Loucy (cell line): ENCODE measurements at regions not wholly inside any gene's neighbourhood (a gene's known extent, or its start where the extent isn't known, plus 50 kb on each side); places are given as distances from the start of the nearest gene placed in this dataset.

Experiments used
- H2AFZ ChIP-seq: fragments of 200-600 bp; sonication (generic); 2 replicates; pipeline ENCODE4 v1.6.0; 2016; ENCODE audit warnings: antibody characterized with exemption, mild to moderate bottlenecking, low read length, moderate library complexity
- H3F3A ChIP-seq: fragments of 200-600 bp; 2 replicates; pipeline ENCODE4 v1.6.0; 2016; ENCODE audit warnings: antibody characterized with exemption, low read depth, mild to moderate bottlenecking
- H3K27me3 ChIP-seq: fragments of 200-600 bp; sonication (generic); 2 replicates; pipeline ENCODE4 v1.6.1; 2014; ENCODE audit warnings: low read length, mild to moderate bottlenecking; ENCODE audit not compliant: insufficient read depth, poor library complexity, severe bottlenecking
- H3K36me3 ChIP-seq: fragments of 200-600 bp; sonication (generic); 2 replicates; pipeline ENCODE4 v1.6.1; 2016; ENCODE audit warnings: low read length; ENCODE audit not compliant: insufficient read depth
- H3K4me1 ChIP-seq: fragments of 200-600 bp; sonication (generic); 2 replicates; pipeline ENCODE4 v1.5.1; 2014; ENCODE audit warnings: low read length, mild to moderate bottlenecking; ENCODE audit not compliant: insufficient read depth, poor library complexity, severe bottlenecking
- H3K4me2 ChIP-seq: fragments of 200-600 bp; sonication (generic); 2 replicates; pipeline ENCODE4 v1.6.0; 2014; ENCODE audit warnings: antibody characterized with exemption, low read length, low read depth, mild to moderate bottlenecking; ENCODE audit not compliant: poor library complexity, severe bottlenecking
- H3K4me3 ChIP-seq: fragments of 200-600 bp; sonication (generic); 2 replicates; pipeline ENCODE4 v1.5.1; 2014; ENCODE audit warnings: low read length, mild to moderate bottlenecking, mixed read lengths; ENCODE audit not compliant: poor library complexity, severe bottlenecking
- H3K79me2 ChIP-seq: fragments of 200-600 bp; sonication (generic); 2 replicates; pipeline ENCODE4 v1.6.1; 2014; ENCODE audit warnings: low read length; ENCODE audit not compliant: insufficient read depth
- H3K9ac ChIP-seq: fragments of 200-600 bp; sonication (generic); 2 replicates; pipeline ENCODE4 v1.6.0; 2014; ENCODE audit warnings: mild to moderate bottlenecking, low read depth, low read length, moderate library complexity; ENCODE audit not compliant: poor library complexity, severe bottlenecking
- H3K9me2 ChIP-seq: fragments of 200-600 bp; sonication (generic); replicated peaks from 2 replicates; pipeline ENCODE4 v1.6.1; 2016; ENCODE audit warnings: low read depth, low read length, mixed read lengths
- H3K9me3 ChIP-seq: fragments of 200-600 bp; sonication (generic); 2 replicates; pipeline ENCODE4 v1.6.1; 2014; ENCODE audit warnings: mild to moderate bottlenecking, antibody characterized with exemption, low read length, low read depth; ENCODE audit not compliant: insufficient read depth
- H4K20me1 ChIP-seq: fragments of 200-600 bp; sonication (generic); 2 replicates; pipeline ENCODE4 v1.6.0; 2014; ENCODE audit warnings: antibody characterized with exemption, low read length, mild to moderate bottlenecking; ENCODE audit not compliant: insufficient read depth, poor library complexity, severe bottlenecking
- CTCF ChIP-seq: fragments of 200-600 bp; sonication (generic); conservative IDR thresholded peaks from 2 replicates; pipeline ENCODE4 v1.5.1; 2014; ENCODE audit warnings: mild to moderate bottlenecking, antibody characterized with exemption, low read length
- EZH2phosphoT487 ChIP-seq: fragments of 200-600 bp; IDR thresholded peaks from 2 replicates; pipeline ENCODE4 v1.6.1; 2018; ENCODE audit warnings: antibody characterized with exemption, mild to moderate bottlenecking, moderate library complexity, borderline replicate concordance

GRCh38 chr2:217304582-217304981 lies 444.7 kb upstream of the TNP1 start:
- Histone ChIP-seq H3K9ac (no peak overlapping the region), H3K4me3 (no peak overlapping the region), H3K4me1 (no peaks in the 10 kb centered on the region), H3K36me3 (no peaks in the 10 kb centered on the region), H3K9me3 (no peaks in the 10 kb centered on the region), H3F3A (no peaks in the 10 kb centered on the region), H3K79me2 (no peaks in the 10 kb centered on the region), H3K9me2 (no peaks in the 10 kb centered on the region), H4K20me1 (no peaks in the 10 kb centered on the region), H3K27me3 (no peaks in the 10 kb centered on the region), H2AFZ (no peak overlapping the region), H3K4me2 (no peak overlapping the region)
- TF ChIP-seq CTCF = no peak
- no peak for TF ChIP-seq EZH2phosphoT487

GRCh38 chr2:217302856-217303255 lies 443.0 kb upstream of the TNP1 start:
- Histone ChIP-seq H3K79me2 (no peaks in the 10 kb centered on the region), H2AFZ (no peak overlapping the region), H3F3A (no peaks in the 10 kb centered on the region), H3K4me2 (no peak overlapping the region), H3K4me1 (no peaks in the 10 kb centered on the region), H3K4me3 (no peak overlapping the region), H3K27me3 (no peaks in the 10 kb centered on the region), H4K20me1 (no peaks in the 10 kb centered on the region), H3K36me3 (no peaks in the 10 kb centered on the region), H3K9me2 (no peaks in the 10 kb centered on the region), H3K9ac (no peak overlapping the region), H3K9me3 (no peaks in the 10 kb centered on the region)
- TF ChIP-seq CTCF (no peak), EZH2phosphoT487 (no peak)

DNA sequence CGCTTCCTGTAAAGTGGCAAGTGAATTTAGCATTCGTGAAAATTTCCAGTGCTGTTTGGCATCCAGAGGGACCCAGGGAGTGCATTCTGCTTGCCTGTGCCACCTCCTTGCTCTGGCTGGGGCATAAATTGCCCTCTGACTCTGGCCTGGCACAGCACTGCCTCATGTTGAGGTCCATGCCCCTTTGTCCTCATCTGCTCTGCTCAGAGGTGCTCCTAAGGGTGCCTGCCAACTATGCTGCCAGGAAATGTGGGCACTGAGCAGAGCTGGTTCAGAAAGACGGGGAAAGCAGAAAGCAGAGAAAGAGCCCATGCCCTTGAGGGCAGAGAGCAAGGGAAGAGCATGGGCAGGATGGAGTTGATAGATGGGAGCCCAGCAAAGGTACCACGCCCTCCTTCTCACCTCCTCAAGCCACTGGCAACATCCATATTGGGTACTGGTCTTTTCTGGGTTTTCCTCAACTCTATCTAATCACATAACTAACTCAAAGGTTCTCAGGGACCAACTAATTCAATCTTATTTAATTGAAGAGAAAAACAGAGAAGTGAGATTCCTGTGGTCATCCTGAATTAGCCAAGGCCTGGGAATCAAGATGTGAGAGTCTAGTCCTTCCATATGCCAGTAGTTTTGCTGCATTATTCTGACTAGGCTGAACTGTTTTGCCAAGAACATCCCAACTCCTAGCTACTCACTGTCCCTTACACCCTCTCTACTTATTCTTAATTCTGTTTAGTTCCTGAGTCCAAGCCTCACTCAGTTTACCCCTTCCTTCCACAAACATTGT lies 441.5 kb upstream of the TNP1 start:
- no peak overlapping the region for H2AFZ ChIP-seq
- H4K20me1 ChIP-seq = no peaks in the 10 kb centered on the region
- no peak overlapping the region for H3K9ac ChIP-seq
- H3F3A ChIP-seq = no peaks in the 10 kb centered on the region
- no peaks in the 10 kb centered on the region for H3K27me3 ChIP-seq
- H3K4me1 ChIP-seq = no peaks in the 10 kb centered on the region
- H3K79me2 ChIP-seq = no peaks in the 10 kb centered on the region
- H3K4me3 ChIP-seq = no peak overlapping the region
- H3K4me2 ChIP-seq = no peak overlapping the region
- no peaks in the 10 kb centered on the region for H3K36me3 ChIP-seq
- peaks cover 6% of the 10 kb centered on the region for H3K9me3 ChIP-seq
- TF ChIP-seq CTCF (no peak), EZH2phosphoT487 (no peak)
- no peaks in the 10 kb centered on the region for H3K9me2 ChIP-seq
